Renal cortical epithelial cell (primary cell): ENCODE measurements at regions not wholly inside any gene's neighbourhood (a gene's known extent, or its start where the extent isn't known, plus 50 kb on each side); places are given as distances from the start of the nearest gene placed in this dataset.
"Not testable (repeated sequence)": the region's sequence is repeated elsewhere in the genome, so short reads cannot be mapped to it uniquely, and the experiment has no call there.

Experiments
- DNase-seq: peaks from one replicate; pipeline ENCODE4 v3.0.0-alpha.2; 2011; ENCODE audit warnings: low read depth

DNA sequence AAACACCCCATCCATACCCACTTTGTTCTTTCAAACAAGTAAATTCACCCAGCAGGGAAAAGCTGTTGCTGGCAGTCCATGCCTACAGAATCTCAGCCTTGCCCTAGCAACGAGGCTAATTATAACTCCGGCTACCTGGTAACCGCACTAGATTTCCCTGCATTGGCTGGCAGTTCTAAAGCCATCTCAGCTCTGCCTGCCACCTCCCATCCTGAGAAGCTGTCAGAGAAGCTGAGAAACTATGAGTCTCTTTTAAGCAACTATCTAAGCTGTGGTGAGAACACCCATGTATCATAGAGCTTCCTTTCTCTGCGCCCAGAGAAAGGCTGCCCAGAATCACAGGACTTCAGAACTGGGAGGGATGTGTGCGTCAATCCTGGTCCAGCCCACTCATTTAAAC is 126.5 kb upstream of the NBPF9 start:
- DNase-seq = not testable (repeated sequence)

DNA sequence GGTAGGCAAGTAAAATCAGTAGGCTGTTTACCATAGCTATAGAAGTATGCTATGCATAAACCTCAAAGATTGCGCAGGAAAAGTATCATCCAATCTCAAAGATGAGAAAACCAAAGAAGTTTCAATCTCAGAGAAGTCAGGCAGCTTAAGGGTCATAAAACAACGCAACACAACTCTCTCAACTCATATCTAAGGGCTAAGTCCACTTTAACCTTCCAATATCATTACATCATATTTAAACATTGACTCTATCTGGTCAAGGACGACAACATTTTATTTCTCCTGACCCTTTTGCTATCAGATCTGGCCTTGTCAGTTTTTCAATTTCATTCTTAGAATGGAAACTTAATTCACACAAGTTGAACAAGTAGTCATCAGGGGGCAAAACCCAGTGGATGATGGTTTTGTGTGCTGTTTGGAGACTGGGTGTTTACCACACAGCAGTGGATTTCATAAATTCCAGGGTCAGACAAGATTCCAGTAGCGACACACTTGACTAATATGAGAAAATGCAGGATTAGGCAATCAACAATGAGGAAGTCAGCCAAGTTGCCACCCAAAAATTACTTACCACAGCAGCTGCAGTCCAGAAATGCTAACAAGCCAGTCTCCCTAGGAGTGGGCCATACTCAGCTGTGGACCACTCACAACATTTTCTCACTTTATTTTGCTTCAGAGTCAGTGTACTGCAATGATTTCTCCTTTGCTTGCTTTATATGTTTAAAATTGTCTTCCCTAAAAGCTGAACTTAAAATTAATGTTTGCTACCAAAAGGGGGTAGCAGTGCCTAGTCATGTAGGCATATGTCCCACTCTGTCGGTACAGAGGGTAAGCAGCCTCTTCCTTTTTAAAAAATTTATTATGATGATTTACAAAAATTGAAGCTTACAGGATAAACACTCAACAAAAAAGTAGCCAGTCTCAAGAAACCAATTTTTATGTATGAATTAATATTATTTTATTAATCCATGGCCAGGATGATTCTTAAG is 131.9 kb upstream of the NBPF9 start:
- not testable (repeated sequence) for DNase-seq

DNA sequence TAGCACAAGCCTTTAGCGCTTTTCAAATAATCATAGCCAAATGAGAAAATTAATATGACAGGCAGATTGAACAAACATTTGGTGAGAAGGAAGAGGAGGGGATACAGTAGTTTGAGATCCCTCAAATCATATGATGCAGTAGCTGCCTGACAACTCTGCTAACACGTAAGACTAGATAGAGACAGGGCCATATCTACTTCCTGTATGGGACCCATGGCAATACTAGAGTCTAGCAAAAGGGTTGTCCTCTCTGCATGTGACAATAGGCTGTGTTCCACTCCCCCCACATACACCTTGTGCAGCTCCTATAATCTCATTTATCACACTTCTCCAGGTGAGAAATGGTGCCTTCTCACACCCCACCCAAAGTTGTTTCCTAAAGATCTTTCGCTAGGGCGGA is 134.2 kb upstream of the NBPF9 start:
- DNase-seq = not testable (repeated sequence)

DNA sequence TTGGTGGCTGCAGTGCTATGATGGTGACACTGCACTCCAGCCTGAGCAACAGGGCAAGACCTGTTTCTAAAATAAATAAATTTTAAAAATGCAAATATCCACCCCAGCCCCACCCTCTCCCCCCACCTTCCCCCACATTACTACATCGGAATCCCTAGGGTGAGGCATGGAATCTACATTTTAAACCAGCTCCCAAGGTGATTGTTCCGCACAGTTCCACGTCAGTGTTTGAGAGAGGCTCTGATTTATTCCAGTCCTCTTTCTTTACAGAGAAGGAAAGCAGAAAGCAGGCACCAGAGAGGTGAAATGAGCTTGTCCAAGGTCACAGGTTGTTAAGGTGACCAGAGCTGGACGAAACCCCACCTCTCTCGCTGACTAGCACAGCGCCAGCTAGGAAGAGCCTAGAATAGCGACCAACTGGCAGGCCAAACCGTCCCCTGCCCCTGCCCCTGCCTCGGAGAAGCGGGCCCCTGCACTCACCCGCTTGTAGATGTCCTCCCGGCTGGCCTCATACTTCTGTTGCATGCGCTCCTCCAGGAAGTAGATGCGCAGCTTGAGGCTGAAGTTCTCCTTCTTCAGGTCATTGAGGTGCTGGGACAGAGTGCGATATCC is 136.7 kb upstream of the NBPF9 start:
- DNase-seq = not testable (repeated sequence)

DNA sequence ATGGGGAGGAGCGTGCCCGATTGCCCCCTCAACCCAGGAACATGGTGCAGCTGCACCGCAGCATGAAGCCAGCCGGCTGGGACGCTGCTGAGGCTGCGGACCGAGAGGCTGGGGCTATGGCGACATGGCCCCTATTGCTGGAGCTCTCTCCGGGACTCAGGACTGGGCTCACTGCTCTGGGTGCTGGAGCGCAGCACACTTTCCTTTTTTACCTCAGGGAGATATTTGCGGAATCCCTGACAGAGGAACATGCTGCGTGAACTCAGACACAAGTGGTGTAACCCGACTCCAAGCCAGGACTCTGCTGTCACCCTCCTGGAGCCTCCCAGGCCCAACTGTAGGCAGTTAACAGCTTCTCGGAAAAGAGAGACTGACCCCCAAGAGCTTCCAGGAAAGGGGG is 137.2 kb upstream of the NBPF9 start:
- DNase-seq = not testable (repeated sequence)

DNA sequence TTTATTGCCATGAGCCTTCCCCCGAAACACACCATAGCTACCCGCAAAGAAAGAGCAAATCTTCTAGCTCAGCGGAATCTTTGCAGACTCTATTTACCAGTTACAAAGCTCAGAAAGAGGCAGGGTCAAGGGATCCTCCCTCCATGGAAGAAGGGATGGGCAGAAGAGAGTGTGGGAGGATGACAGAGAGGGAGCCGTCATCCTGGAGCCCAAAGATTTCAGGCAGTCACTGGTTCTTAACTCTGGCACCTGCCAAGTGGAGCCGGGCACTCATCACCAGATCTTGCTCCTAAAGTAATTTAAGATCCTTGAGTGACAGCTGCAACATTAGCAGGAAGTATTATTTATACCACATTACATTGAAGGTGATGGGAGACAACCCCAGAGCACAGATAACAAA is 137.9 kb upstream of the NBPF9 start:
- DNase-seq = not testable (repeated sequence)

DNA sequence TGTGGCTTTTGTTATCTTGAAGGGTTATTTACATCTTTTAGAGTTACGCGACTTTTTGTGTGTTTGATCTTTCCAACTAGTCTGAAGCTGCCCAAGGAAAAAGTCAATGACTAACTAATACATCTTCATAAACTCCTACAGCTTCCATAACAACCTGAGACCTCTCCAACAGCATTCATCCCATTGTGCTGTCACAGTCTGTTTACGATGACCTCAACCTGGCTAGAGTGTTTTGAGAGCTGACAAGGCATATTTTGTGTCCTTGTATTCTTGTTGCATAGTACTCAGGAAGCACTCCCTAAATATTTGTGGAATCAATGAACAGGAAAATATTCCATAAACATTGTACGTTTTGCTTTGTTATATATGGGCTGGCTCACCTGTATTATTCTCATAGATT is 140.2 kb upstream of the NBPF9 start:
- not testable (repeated sequence) for DNase-seq

DNA sequence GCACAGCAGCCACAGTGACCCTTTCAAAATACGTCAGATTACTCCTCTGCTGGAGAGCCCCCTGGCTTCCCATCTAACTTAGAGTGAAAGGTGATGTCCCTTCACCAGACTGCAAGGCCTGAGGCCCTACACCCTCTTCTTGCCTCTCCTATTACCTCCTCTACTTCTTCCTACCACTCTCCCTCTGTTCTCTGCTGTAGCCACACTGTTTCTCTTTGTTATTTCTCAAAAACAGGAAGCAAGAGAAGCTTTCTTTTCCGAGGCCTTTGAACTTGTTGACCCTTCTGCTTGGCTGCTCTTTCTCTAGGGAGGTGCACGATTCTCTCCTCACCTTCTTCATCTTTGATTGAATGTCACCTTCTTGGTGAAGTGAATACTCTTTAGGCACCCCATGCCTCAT is 141.3 kb upstream of the NBPF9 start:
- not testable (repeated sequence) for DNase-seq

DNA sequence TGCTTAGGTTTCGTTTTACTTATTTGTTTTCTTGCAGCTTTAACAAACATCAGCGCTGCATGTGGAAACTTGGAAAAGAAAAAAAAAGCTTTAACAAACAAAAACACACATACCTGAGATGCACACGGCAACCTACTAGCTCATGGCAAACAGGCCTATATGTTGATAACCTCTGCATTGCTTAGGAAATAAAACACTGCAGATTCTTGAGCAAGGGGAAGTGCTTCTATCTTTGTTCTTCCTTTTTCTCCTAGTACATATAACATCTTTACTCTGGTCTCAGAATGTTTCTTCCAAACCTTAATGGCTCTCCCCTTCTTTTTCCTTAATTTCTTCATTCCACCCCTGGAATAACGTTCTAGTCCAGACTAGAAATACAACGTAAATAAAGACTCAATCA is 142.9 kb upstream of the NBPF9 start:
- DNase-seq = not testable (repeated sequence)

DNA sequence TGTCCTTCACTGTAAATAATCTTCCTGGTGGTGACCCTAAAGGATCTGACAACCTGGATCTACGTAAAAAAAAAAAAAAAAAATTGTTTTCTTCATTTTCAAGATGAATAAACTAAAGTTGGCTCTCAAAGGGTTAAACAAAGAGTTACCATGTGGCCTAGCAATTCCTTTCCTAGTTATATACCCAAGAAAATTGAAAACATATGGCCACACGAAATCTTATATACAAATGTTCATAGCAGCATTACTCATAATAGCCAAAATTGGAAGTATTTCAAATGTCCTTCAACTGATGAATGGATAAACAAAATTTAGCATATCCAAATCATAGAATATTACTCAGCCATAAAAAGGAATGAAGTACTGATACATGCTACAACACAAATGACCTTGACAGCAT is 145.3 kb upstream of the NBPF9 start:
- not testable (repeated sequence) for DNase-seq

DNA sequence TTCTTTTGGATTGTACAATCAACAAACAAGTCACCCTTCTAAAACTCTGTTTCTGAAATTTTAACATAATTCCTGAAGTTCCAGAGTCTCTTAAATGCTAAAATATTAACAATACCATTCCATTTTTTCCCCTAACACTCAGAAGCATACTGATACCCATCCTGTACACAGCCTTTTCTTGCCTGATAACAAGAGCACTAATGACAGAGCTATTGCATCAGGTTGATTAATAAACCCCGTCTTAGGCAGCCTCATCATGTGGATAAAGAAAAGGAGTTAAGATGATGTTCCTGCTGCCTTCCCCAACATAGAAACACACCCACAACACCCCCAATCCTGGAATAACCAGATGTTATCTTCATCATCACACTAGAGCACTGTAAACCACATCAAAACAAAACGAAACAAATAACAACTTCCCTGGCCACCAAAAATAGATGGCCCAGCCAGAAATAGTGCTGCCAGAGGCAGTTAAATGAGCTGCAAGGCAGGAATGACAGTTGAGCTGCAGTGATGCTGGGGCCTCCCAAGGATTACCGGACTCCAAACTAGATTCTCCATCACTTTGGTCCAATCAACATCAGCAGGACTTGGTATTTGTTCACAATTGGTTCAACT is 146.6 kb upstream of the NBPF9 start:
- DNase-seq = not testable (repeated sequence)

DNA sequence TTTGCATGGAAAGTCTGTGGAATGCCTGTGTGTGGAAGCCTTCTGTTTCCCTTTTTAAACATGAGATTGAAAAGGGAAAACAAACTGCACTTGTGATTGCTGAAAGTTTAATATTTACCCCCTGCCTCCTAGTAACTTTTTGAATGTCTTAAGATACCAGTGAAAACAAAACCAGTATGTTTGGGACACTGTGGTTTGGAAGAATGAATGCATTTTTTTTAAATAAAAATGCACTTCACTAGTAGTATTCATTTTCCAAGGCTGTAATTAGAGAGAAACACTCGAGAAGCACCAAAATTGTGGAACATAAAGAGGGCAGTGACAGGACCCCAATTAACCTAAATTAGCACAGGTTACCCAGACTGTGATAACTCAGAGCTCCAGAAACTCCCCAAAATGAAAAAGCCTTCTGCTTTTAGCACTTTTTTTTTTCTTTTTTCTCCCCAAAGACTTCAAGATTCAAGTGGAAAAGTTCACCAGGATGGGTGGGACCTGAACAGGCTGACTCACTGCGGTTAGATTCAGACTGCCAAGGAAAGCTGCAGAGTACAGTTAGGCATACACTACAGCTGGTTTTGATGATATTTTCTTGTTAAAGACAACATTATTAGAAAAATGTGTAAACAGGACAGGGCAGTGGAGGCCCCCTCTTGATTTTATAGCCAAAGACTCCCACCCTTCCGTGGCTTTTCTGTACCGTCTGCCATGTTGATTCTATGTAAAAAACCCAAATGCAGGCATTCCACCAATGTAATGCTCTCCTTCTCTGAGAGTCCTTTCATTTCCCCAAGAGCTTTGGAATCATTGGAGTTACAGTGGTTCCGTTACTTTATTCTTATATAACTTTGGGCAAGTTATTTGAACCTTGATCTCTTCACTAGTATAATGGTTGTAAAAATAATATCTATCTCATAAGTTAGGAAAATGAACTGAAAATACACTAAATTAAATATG is 151.8 kb upstream of the NBPF9 start:
- DNase-seq = not testable (repeated sequence)

DNA sequence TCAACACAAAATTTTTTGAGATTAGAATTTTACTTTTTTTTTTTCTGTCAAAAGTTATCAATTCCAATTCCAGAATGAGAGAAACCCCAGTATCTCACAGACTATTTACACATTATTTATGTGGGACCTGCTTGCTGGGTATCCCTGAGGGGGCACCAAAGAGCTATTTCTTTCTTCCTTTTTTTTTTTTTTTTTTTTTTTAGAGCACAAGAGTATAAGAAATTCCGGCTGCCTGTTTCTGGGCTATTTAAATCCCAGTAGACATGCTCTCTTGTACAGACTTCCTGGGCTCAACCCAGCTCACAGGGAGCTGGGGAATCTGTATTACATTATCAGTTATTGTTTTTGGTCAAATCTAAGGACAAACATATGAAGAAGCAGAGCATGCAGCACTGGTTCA is 156.9 kb upstream of the NBPF9 start:
- DNase-seq = not testable (repeated sequence)

DNA sequence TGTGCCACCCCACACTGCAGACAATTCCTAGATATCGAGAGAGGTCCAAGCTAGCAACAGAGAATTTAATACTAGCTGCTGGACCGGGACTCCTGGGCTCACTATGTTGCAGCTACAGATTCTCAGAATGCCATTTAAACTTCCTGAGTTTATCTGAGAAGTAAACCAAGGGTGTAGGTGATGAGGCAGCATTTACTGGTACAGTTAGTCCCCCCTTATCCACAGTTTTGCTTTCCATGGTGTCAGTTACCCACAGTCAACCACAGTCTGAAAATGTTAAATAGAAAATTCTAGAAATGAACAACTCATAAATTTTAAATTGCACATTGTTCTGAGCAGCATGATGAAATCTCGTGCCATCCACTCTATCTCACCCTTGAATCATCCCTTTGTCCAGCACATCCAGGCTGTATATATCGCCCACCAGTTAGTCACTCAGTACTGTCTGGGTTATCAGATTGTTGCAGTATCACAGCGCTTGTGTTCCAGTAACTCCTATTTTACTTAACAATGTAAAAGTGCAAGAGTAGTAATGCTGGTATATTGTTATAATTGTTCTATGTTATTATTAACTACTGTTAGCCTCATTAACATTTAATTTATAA is 157.5 kb upstream of the NBPF9 start:
- not testable (repeated sequence) for DNase-seq

DNA sequence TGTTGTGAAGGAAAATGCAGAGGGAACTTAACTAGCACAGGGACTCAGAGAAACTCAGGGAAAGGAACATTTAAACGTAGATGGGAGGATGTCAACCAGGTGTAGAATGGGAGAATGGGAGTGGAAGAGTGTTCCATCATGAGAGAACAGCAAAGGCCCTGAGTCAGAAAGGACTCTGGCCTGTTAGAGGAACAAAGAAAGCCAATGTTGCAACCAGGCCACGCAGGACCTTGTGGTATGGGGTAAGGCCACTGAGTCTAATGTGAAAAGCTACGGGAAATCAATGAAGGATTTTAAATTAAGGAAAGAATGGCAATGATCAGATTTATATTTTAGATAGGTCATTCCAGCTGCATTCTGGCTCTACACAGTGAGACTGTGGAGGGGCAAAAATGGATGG is 163.9 kb upstream of the NBPF9 start:
- DNase-seq = not testable (repeated sequence)

DNA sequence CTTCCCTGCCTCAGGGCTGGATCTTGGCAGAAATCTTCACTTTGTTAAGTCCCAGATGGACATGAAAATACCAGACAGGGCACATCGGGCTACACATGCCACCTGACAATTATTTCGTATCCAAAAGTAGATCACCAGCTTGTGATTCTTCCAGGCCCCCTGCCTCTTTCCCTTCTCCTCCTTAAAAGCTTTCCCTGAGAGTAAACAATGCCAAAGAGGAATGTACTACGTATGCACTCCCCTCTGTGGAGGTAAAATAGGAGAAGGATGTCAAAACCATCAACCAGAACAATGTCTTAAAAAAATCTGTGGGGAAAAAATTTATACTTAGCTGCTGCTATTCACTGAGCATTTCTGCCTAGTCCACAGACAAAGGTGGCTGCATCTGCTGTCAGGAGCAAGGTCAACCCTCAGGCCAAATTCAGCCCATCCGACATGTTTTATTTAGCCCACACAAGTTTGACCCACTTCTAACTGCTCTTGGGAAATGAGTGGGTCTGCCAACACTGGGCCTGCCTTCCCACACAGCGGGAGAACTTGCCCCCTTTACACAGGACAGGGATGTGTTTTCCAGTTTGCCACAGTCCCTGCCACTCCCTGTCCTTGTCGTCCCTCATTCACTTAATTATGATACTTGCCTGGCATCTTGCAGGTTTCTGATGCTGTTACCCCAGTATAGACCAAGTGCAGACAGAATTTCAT is 165.8 kb upstream of the NBPF9 start:
- DNase-seq = not testable (repeated sequence)

DNA sequence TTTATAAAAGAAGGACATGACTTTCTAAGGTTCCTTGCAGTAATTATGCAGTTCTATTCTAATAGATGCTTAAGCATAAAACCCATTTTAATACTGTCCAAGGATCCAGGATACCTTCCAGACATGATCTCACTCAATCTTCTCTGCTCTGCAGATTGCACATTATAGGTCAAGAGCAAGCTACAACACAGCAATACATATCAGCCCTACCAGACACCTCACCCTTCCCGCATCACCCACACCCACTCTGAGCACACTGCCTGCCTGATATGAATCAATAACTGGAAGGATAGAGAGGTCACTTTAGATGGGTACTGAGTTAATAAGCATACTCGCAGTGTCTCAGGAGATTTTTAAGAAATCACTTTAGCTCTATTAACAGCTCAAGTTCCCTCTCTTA is 166.5 kb upstream of the NBPF9 start:
- not testable (repeated sequence) for DNase-seq

DNA sequence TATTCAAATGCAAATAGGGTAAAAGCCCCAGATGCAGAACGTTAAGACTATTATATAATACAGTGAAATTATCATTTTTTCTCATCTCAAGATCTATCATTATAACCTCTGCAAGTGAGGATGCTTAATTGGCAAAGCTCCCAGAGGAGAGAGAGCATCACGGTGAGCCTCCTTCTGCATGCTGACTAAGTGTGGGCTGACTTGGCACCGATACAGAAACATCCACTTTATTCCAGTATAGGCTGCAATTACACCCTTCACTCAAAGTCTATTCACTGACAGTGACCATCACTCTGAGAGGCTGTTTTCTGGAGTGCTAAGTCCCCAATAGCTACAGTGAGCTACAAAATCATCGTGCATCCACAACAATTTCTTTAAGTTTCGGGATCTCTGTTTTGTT is 171.1 kb upstream of the NBPF9 start:
- DNase-seq = not testable (repeated sequence)

DNA sequence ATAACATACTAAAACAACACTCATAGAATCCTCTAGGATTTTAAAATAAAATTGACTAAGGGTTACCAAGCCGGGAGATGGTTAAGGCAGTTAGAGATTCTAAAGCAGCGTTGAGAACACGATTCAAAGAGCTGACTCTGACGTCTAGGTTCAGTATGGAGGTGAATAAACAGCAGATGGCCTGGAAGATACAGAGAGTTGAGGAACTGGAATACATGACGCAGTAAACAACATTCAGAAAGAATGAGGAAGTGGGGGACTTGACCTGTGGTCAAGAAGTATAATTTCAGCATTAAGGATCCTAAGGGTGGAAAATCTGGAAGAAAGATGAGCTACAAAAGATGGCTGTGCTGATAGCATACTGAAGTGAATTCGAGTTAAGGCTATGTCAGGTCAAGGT is 172.5 kb upstream of the NBPF9 start:
- DNase-seq = not testable (repeated sequence)

DNA sequence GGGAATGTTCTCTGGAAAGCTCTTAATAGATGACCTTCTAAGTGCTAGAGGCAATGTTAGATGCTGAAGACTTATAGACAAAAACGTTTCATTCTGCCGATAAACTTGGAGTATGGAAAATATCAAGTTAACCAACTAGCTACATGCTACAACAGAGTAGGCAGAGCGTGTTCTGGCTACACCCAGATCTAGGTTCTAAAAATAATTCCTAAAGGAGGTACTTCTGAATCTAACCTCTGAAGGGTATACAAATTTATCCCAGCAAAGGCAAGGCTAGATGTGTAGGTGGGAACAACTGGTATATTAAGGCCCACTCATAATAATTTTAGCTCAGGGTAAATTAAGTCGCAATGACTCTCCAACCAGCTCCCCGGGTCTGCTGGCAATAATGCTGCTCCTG is 173.1 kb upstream of the NBPF9 start:
- DNase-seq = not testable (repeated sequence)
